HepG2 (cell line): ENCODE measurements at regions not wholly inside any gene's neighbourhood (a gene's known extent, or its start where the extent isn't known, plus 50 kb on each side); places are given as distances from the start of the nearest gene placed in this dataset.

ENCODE experiments used
- ATAC-seq: fragments of 200-7000 bp; cut with Tn5 transposase; 3 replicates; pipeline ENCODE4 v1.9.1; 2020; ENCODE audit warnings: mild to moderate bottlenecking, moderate library complexity
- BruUV-seq: library from RNA; stranded (reverse); fragments of 400-500 nt; replicated peaks from 2 replicates; lab custom pipeline; 2021; lab: Mats Ljungman, UMichigan
- CTCF ChIA-PET: fragments of 300-600 bp; formaldehyde crosslinking; extraction: SDS; loops from one replicate; lab custom pipeline; 2021; ENCODE audit warnings: low total read pairs, inconsistent platforms, low intra/inter-chr PET ratio; lab: Yijun Ruan, JAX
- POLR2A ChIA-PET: fragments of 350-600 bp; sonication (Branson Sonifier 250); formaldehyde crosslinking; loops from one replicate; lab custom pipeline; 2020; ENCODE audit warnings: antibody characterized with exemption, inconsistent platforms; lab: Yijun Ruan, JAX
- DNase-seq: peaks from one replicate; pipeline ENCODE4 v3.0.0-alpha.2; 2015; ENCODE audit warnings: low spot score
- FAIRE-seq: peaks from 3 replicates; lab custom pipeline; 2011; peaks lifted over from hg19 to GRCh38; lab: Jason Lieb, UNC
- H2AFZ ChIP-seq: one replicate; pipeline ENCODE4 v1.6.1; 2011; ENCODE audit warnings: low read length, inconsistent platforms
- H3K27ac ChIP-seq: fragments of 300-600 bp; 3 replicates; pipeline ENCODE4 v1.8.0; 2011; ENCODE audit warnings: mixed run types, mild to moderate bottlenecking, mixed read lengths, low read length, inconsistent platforms; ENCODE audit not compliant: insufficient read depth; ENCODE audit errors: extremely low read length
- H3K27me3 ChIP-seq, 2 experiments: fragments of 200-600 bp in 1 of 2; 2 replicates in 1 of 2; 3 replicates in 1 of 2; pipeline versions ENCODE4 v1.6.0 to v1.8.0; 2011; ENCODE audit warnings: low read length in 2 of 2, mild to moderate bottlenecking in 2 of 2, moderate library complexity in 2 of 2, inconsistent platforms in 1 of 2; ENCODE audit not compliant: insufficient read depth in 2 of 2, control insufficient read depth in 1 of 2
- H3K36me3 ChIP-seq, 2 experiments: fragments of 200-600 bp in 1 of 2; replicated peaks in 1 of 2; 2 replicates in 1 of 2; 3 replicates in 1 of 2; pipeline versions ENCODE4 v1.5.1 to v1.8.0; 2011; ENCODE audit warnings: low read length in 2 of 2, inconsistent platforms in 1 of 2; ENCODE audit not compliant: insufficient read depth in 2 of 2, control insufficient read depth in 1 of 2
- H3K4me1 ChIP-seq: 2 replicates; pipeline ENCODE4 v1.5.1; 2012; ENCODE audit warnings: low read length, inconsistent platforms; ENCODE audit not compliant: insufficient read depth
- H3K4me2 ChIP-seq: 2 replicates; pipeline ENCODE4 v1.6.0; 2011; ENCODE audit warnings: low read depth, low read length, inconsistent platforms
- H3K4me3 ChIP-seq, 3 experiments: fragments of 200-600 bp in 1 of 3; sonication (generic), shearing (Covaris generic) in 1 of 3; replicated peaks in 1 of 3; 2 replicates each; pipeline ENCODE4 v1.5.1; 2011 to 2016; ENCODE audit warnings: low read length in 3 of 3, inconsistent platforms in 2 of 3, low read depth in 2 of 3, mild to moderate bottlenecking in 2 of 3, control low read depth in 1 of 3, mixed read lengths in 1 of 3; ENCODE audit not compliant: insufficient read depth in 1 of 3
- H3K79me2 ChIP-seq: one replicate; pipeline ENCODE4 v1.6.1; 2011; ENCODE audit warnings: low read length, inconsistent platforms; ENCODE audit not compliant: insufficient read depth
- H3K9ac ChIP-seq: 2 replicates; pipeline ENCODE4 v1.6.0; 2011; ENCODE audit warnings: mild to moderate bottlenecking, low read depth, low read length, inconsistent platforms; ENCODE audit not compliant: insufficient read depth
- H3K9me3 ChIP-seq: 2 replicates; pipeline ENCODE4 v1.5.1; 2012; ENCODE audit warnings: mild to moderate bottlenecking, low read length
- H4K20me1 ChIP-seq: 2 replicates; pipeline ENCODE4 v1.6.0; 2011; ENCODE audit warnings: inconsistent platforms, mild to moderate bottlenecking, low read length, moderate library complexity; ENCODE audit not compliant: insufficient read depth
- EP300 ChIP-seq, 3 experiments: sonication (generic) in 1 of 3; formaldehyde crosslinking in 1 of 3; IDR thresholded peaks; 2 replicates each; pipeline versions ENCODE4 v1.5.1 to v1.6.1; 2011 to 2020; ENCODE audit warnings: low read depth in 2 of 3, low read length in 2 of 3, borderline replicate concordance in 1 of 3, improper control_type of control experiment in 1 of 3, mild to moderate bottlenecking in 1 of 3, missing genetic modification reagents in 1 of 3, moderate library complexity in 1 of 3
- MAFF ChIP-seq: IDR thresholded peaks from 2 replicates; pipeline ENCODE4 v1.6.1; 2011; ENCODE audit warnings: low read depth, low read length, improper control_type of control experiment
- MAFK ChIP-seq, 2 experiments: IDR thresholded peaks in 1 of 2; conservative IDR thresholded peaks in 1 of 2; 2 replicates each; pipeline ENCODE4 v1.6.1; 2011; ENCODE audit warnings: improper control_type of control experiment in 2 of 2, low read length in 2 of 2
- MBNL3 ChIP-seq: fragments of 250-450 bp; sonication (Bioruptor Pico); conservative IDR thresholded peaks from 2 replicates; pipeline ENCODE4 v1.8.0; 2022; ENCODE audit warnings: mild to moderate bottlenecking, inconsistent platforms
- NR2F2 ChIP-seq: IDR thresholded peaks from 2 replicates; pipeline ENCODE4 v1.6.1; 2012; ENCODE audit warnings: low read depth, inconsistent platforms, borderline replicate concordance
- PHF20 ChIP-seq: sonication (generic); formaldehyde crosslinking; IDR thresholded peaks from 2 replicates; pipeline ENCODE4 v1.5.0; 2020; ENCODE audit warnings: mild to moderate bottlenecking, missing genetic modification reagents
- REST ChIP-seq, 2 experiments: IDR thresholded peaks; 2 replicates each; pipeline ENCODE4 v1.6.1; 2011 to 2012; ENCODE audit warnings: low read length in 2 of 2, borderline replicate concordance in 1 of 2, low read depth in 1 of 2, mild to moderate bottlenecking in 1 of 2, moderate library complexity in 1 of 2
- SETDB1 ChIP-seq: sonication (generic); formaldehyde crosslinking; IDR thresholded peaks from 2 replicates; pipeline ENCODE4 v1.5.1; 2020; ENCODE audit warnings: missing genetic modification reagents, mild to moderate bottlenecking, borderline replicate concordance
- TARDBP ChIP-seq: sonication (generic); formaldehyde crosslinking; IDR thresholded peaks from 2 replicates; pipeline ENCODE4 v1.8.0; 2022; ENCODE audit warnings: mild to moderate bottlenecking, missing genetic modification reagents
- TCF12 ChIP-seq, 2 experiments: fragments of 450-650 bp in 1 of 2; sonication (generic) in 1 of 2; formaldehyde crosslinking in 1 of 2; IDR thresholded peaks; 2 replicates each; pipeline versions ENCODE4 v1.6.1 to v1.8.0; 2017 to 2022; ENCODE audit warnings: antibody characterized with exemption in 1 of 2, mild to moderate bottlenecking in 1 of 2, missing genetic modification reagents in 1 of 2, moderate library complexity in 1 of 2
- ZKSCAN8 ChIP-seq: IDR thresholded peaks from 2 replicates; pipeline ENCODE4 v1.6.1; 2016; ENCODE audit warnings: borderline replicate concordance, missing genetic modification reagents, missing compliant biosample characterization
- ZNF17 ChIP-seq: sonication (generic); formaldehyde crosslinking; IDR thresholded peaks from 2 replicates; pipeline ENCODE4 v1.5.0; 2020; ENCODE audit warnings: mild to moderate bottlenecking, missing genetic modification reagents
- ZNF20 ChIP-seq: sonication (generic); formaldehyde crosslinking; IDR thresholded peaks from 2 replicates; pipeline ENCODE4 v1.4.0; 2020; ENCODE audit warnings: mild to moderate bottlenecking, moderate library complexity, missing genetic modification reagents
- ZNF282 ChIP-seq: fragments of 450-650 bp; IDR thresholded peaks from 2 replicates; pipeline ENCODE4 v1.6.1; 2018; ENCODE audit not compliant: partially characterized antibody
- WGBS: methylation state at CpG from one replicate; pipeline ENCODE4 v1.1.6; 2017; ENCODE audit warnings: low lambda C conversion rate; 5-methylcytosine and 5-hydroxymethylcytosine counted together
- in situ Hi-C: cut with HindIII; loops from 2 replicates; pipeline ENCODE4 v1.10.0; 2017; ENCODE audit warnings: low pct_unique_long_range_greater_than_20kb; ENCODE audit not compliant: extremely low pct_ligation_motif_present
- intact Hi-C: fragments of 100-400 bp; cut with micrococcal nuclease; formaldehyde crosslinking; loops from one replicate; pipeline ENCODE4 v1.10.0; 2022; ENCODE audit not compliant: unreplicated experiment

- Histone ChIP-seq H3K27ac (no peak overlapping the region), H3K27me3 (no peaks in the 10 kb centered on the region), H3K4me3 (no peak overlapping the region), H3K79me2 (no peaks in the 10 kb centered on the region), H3K4me2 (no peak overlapping the region), H2AFZ (no peak overlapping the region), H3K4me1 (peaks cover 3% of the 10 kb centered on the region; the same call in 1 of the 2 replicates), H4K20me1 (no peaks in the 10 kb centered on the region), H3K9me3 (no peaks in the 10 kb centered on the region), H3K9ac (no peak overlapping the region), H3K36me3 (no peaks in the 10 kb centered on the region)
- TF ChIP-seq EP300 (IDR thresholded peaks at IDR 0.05; ENCODE audit: low read depth in 2 of 2, low read length in 2 of 2) (no peak), EP300 (CRISPR knock-in tag; IDR thresholded peaks at IDR 0.05; ENCODE audit: borderline replicate concordance) (no peak), ZNF20 (no peak), TARDBP (CRISPR knock-in tag) (no peak), PHF20 (no peak), SETDB1 (CRISPR knock-in tag) (no peak), MBNL3 (CRISPR knock-in tag) (no peak)
- intact Hi-C loops (no loop called here), in situ Hi-C loops (no loop called here)
- POLR2A ChIA-PET = no interaction called here
- FAIRE-seq = no peak
- CTCF ChIA-PET = no interaction called here
- no peak for ATAC-seq
- WGBS = 39% methylated on average over 2 of the region's 2 CpGs
- BruUV-seq = no TSS peak
- DNase-seq = no peak
Measured at GRCh38 chr16:64131423-64131822, 990.4 kb downstream of the CDH11 start.

- Histone ChIP-seq H3K27me3 (no peaks in the 10 kb centered on the region), H2AFZ (no peak overlapping the region), H3K79me2 (no peaks in the 10 kb centered on the region), H4K20me1 (no peaks in the 10 kb centered on the region), H3K4me1 (no peaks in the 10 kb centered on the region), H3K4me3 (no peak overlapping the region), H3K9me3 (no peaks in the 10 kb centered on the region), H3K27ac (no peak overlapping the region), H3K4me2 (no peak overlapping the region), H3K9ac (no peak overlapping the region), H3K36me3 (no peaks in the 10 kb centered on the region)
- WGBS = 2% methylated on average over 2 of the region's 2 CpGs
- BruUV-seq = no TSS peak
- no peak for FAIRE-seq
- no peak for DNase-seq
- intact Hi-C loops = no loop called here
- ATAC-seq = no peak
- in situ Hi-C loops = no loop called here
- CTCF ChIA-PET = no interaction called here
- POLR2A ChIA-PET = no interaction called here
- TF ChIP-seq MAFF = peak; percentile 54
- TF ChIP-seq REST (IDR thresholded peaks at IDR 0.05; ENCODE audit: borderline replicate concordance in 1 of 2, low read depth in 1 of 2, low read length in 2 of 2) = no peak
- no peak for TF ChIP-seq TCF12 (IDR thresholded peaks at IDR 0.05)
- TF ChIP-seq TCF12 (CRISPR knock-in tag; IDR thresholded peaks at IDR 0.05) = no peak
- TF ChIP-seq ZNF282 = no peak
- no peak for TF ChIP-seq NR2F2
- TF ChIP-seq ZKSCAN8 (CRISPR knock-in tag) = no peak
- TF ChIP-seq ZNF17 = no peak
- peak; percentile 55 to 63 for TF ChIP-seq MAFK (conservative IDR thresholded peaks at IDR 0.05 in 1 of 2, IDR thresholded peaks at IDR 0.05 in 1 of 2; ENCODE audit: low read length in 2 of 2)
Measured at GRCh38 chr16:64130140-64130539, 991.7 kb downstream of the CDH11 start.
